Stimulated activated CD8-positive, alpha-beta memory T cell treated with anti-CD3 and anti-CD28 coated beads, Interleukin-2, amount 100 ng/mL, for 1 hour (primary cell): ENCODE measurements at regions not wholly inside any gene's neighbourhood (a gene's known extent, or its start where the extent isn't known, plus 50 kb on each side); places are given as distances from the start of the nearest gene placed in this dataset.
"Not testable (repeated sequence)": the region's sequence is repeated elsewhere in the genome, so short reads cannot be mapped to it uniquely, and the experiment has no call there.

Experiments used
- DNase-seq, 2 donors: peaks; one replicate each; pipeline ENCODE4 v3.0.0-alpha.2; 2020; ENCODE audit warnings: low read depth in 2 of 2

DNA sequence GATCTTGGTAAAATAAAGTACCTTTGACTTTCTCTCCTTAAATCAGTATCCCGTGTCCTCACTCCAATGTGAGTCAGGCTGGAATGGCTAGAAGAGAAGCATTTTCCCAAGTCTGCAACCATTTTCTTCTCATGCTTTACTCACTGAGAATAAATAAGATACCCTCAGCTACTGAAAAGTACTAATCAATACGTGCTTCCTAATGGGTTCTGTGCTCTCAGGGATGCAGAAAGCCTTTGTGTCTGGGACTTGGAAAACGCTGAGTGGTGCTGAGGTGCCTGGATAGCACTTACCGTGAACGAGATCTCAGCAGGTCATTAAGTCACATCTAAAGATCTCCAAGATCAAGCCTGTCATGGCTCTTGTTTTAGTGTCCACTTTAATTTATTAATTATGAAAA, 672.3 kb upstream of the C16orf82 start:
- DNase-seq, result no peak

DNA sequence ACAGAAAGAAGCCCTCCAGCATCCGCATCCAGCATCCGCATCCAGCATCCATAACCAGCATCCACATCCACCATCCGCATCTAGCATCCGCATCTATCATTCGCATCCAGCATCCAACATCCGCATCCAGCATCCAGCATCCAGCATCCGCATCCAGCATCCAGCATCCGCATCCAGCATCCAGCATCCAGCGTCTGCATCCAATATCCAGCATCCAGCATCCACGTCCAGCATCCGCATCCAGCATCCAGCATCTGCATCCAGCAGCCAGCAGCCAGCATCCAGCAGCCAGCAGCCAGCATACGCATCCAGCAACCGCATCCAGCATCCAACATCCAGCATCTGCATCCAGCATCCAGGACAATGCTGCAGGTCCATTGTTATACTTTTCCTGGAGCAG, 671.0 kb upstream of the C16orf82 start:
- no peak for DNase-seq

DNA sequence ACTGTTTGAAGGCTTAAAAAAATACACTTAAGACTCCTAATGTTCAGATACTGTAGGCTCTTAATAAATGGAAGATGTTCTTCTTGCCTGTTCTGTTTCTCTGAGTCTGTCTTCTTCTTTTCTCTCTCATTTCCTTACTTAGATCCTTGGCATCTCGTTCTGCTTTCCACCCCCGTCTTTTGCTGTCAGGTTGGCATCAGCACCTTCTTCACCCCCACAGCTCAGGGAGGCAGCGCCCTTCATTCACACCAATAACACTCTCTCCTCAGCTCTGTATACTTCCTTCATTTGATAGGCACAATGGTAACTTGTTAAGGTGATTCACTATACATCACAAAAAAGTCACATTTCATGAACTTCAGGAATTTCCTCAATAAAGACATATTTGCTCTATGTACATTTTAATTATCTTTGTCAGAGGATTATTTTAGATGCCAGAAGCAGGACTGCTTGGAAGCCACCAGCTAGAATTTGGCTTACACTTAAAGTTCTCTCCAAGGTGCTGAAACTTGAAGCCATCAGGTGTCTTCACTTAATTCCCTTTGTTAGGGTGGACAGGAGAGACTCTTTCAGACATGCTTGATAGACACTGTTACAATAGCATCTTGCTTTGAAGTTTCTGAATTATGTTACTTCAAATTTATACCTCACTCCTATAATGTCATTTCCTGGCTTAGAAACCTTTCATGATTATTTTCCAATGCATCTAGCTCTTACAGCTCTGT, 670.1 kb upstream of the C16orf82 start:
- DNase-seq, result no peak

DNA sequence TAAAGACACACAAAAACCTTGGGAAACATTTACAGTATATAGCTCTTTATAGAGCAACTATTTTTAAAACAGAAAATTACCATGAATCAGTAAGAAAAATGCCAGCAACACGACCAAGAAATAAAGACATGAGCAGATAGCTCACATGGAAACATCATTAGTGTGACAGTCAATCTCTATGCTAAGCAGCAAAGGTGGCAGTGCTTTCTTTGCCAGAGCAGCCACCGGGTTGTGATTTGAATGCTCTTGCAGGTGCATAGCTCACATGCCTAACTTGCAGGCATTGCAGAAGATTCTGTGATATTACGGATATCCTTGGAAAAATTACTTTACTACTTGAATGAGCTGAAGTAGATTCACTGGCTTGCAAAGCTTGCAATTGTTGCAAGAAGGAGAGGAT, 652.9 kb upstream of the C16orf82 start:
- no peak for DNase-seq

DNA sequence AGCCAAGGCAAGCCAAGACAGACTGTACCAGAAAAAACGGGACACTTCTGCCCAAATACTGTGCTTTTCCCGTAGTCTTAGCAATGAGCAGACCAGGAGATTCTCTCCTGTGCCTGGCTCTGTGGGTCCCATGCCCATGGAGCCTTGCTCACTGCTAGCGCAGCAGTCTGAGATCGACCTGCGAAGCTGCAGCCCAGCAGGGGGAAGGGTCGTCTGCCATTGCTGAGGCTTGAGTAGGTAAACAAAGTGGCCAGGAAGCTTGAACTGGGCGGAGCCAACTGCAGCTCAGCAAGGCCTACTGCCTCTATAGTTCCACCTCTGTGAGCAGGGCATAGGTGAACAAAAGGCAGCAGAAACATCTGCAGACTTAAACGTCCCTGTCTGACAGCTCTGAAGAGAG, 647.3 kb upstream of the C16orf82 start:
- DNase-seq, result not testable (repeated sequence)

- no peak for DNase-seq
Measured at GRCh38 chr16:26430618-26431017, 636.1 kb upstream of the C16orf82 start.

GRCh38 chr16:26433807-26434206, 632.9 kb upstream of the C16orf82 start:
- DNase-seq, result no peak

- no peak for DNase-seq
Measured at GRCh38 chr16:26441178-26441577, 625.5 kb upstream of the C16orf82 start.

- no peak for DNase-seq
Measured at GRCh38 chr16:26442321-26442720, 624.4 kb upstream of the C16orf82 start.

GRCh38 chr16:26447570-26447969, 619.2 kb upstream of the C16orf82 start:
- DNase-seq, result no peak

GRCh38 chr16:26453215-26453614, 613.5 kb upstream of the C16orf82 start:
- no peak for DNase-seq

DNA sequence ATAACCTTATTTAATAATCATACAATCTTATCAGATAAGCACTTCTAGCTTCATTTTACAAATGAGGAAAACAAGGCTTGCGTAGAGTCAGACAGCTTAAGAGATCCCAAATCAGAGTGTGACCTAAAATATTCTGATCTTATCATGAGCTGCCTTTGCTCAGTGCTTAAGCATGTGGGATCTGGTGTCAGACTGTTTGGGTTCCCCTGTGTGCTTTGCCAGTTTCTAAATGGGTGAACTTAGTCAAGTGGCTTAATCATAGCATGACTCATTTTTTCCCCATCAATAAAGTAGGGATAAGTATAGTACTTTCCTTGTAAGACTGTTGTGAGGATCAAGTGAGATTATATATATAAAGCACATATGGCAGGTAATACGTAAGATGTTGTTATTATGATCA, 612.6 kb upstream of the C16orf82 start:
- no peak for DNase-seq

DNA sequence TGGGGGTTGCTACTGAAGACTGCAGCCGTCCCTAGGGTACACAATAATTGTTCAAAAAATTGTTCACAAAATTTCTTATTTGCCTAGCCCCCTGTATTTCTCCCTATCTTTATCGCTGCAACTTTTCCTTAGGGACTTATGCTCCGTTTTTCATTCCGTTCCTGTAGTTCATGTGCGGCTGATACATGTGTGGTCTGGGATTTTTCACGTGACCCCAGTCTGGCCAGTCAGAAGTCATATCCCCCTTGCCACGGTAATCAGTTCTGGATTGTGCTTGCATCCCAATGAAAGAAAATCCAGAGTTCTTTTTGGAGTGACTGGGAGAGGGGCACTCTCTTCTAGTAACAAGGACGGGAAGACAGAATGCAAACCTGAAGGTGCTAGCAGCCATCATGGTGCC, 610.7 kb upstream of the C16orf82 start:
- no peak for DNase-seq

GRCh38 chr16:26457095-26457494, 609.6 kb upstream of the C16orf82 start:
- DNase-seq, result no peak

DNA sequence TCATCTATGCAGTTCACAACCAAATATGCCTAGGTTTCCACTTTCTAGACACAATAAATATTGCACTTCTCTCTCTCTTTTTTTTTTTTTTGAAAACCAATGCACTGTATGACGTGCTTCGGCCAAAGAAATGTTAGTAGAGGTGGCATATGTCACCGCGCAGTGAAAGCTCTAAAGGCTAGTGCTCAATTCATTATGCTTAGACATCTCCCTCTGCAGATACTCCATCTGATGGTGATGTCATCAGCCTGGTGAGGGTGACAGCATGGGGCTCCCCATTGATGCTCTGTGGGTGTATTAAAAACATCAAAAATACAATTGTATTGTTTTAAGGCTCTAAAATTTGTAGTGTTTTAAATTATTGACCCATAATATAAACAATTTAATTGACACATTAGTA, 608.8 kb upstream of the C16orf82 start:
- DNase-seq, result no peak

DNA sequence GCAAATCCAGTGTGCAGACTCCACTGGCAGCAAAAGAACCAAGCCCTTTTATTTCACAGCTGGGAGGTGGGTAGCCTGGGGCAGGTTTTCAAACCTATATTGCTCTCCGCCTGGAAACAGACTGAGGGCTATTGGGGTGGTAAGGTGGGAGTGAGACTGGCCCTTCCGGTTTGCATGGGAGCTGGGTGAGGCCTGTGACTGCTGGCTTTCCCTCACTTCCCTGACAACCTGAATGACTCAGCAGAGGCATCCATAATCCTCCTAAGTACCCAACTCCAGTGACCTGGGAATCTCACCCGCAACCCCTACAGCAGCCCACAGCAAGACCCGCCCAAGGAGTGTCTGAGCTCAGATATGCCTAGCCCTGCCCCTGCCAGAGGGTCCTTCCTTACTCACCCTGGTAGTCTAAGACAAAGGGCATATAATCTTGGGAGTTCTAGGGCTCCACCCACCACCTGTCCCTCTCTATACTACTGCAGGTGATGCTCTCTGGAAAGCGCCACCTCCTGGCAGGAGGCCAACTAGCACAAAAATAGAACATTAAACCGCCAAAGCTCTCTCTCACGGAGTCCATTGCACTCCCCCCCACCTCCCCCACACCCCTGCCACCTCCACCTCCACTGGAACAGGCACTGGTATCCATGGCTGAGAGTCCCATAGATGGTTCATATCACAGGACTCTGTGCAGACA, 602.0 kb upstream of the C16orf82 start:
- no peak for DNase-seq

GRCh38 chr16:26474405-26474804, 592.3 kb upstream of the C16orf82 start:
- DNase-seq, result not testable (repeated sequence)

- DNase-seq, result no peak
Measured at GRCh38 chr16:26475596-26475995, 591.1 kb upstream of the C16orf82 start.

DNA sequence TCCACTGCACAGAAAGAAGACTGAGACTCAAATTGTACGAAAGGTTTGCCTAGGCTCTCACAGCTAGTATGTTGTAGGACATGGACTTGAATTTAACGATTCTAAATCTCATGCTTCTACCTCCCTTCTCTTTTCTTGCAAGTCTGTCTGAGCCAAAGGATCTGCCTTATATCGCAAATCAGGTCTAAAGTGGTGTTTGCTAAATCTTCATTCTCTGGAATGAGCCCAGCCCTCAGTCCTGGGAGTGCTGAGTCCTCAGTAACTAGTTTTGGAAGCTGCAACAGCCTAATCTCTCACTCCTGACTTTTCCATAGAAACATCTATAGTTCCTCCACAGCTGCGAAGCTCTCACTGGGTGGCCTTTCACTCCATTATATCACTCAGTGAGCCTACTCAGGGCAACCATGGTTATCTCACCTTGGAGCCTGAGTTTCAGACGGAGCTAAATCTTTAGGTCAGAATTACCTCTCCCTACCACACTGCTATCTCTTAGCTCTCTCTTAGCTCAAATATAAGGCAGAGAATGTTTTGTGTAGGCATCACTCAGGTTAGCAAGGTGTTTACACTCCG, 575.5 kb upstream of the C16orf82 start:
- no peak for DNase-seq

GRCh38 chr16:26491962-26492361, 574.8 kb upstream of the C16orf82 start:
- no peak for DNase-seq

DNA sequence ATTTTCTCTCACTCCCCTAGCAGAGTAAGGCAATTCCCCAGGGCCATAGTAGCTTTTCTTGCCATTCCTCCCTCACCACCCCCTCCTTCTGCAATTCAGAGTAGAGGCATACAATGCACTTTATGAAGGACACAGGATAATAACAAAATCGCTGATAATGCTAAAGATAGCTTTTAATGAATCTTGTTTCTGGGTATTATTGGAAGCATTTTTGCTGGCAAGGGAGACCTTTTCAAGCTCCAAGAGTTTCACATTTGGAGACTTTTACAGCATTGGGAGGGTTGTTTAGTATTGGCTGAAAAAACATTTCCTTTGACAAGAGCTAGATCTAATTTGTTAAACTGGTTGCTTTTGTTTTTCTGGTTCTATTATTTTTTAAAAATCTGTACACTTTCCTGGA, 573.0 kb upstream of the C16orf82 start:
- no peak for DNase-seq

DNA sequence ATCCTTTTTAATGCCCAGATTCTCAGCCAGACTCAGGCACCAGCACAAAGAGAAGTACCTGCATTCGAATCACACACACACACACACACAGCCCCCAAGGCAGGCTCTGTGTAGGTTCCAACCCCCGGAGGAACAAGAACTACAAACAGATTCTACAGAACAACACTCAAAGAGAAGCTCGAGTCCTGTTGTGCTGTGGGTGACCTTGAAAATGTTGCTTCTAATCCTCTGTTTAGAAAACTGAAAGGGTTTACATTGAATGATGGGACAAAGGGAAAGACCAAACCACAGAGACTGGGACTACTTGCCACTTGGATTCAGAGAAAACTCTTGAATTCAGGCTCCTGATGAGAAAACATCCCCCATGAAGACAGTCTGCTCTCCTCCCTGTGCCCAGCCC, 568.8 kb upstream of the C16orf82 start:
- no peak for DNase-seq

- no peak for DNase-seq
Measured at GRCh38 chr16:26500326-26500725, 566.4 kb upstream of the C16orf82 start.
